PC-9 (cell line): ENCODE measurements at regions not wholly inside any gene's neighbourhood (a gene's known extent, or its start where the extent isn't known, plus 50 kb on each side); places are given as distances from the start of the nearest gene placed in this dataset.

Experiments
- EZH2 ChIP-seq: fragments of 200-600 bp; sonication (generic); IDR thresholded peaks from 2 replicates; pipeline ENCODE4 v1.8.0; 2017; ENCODE audit warnings: antibody characterized with exemption, low read depth
- TF ChIP-seq, protein P1 (sequence below): fragments of 200-600 bp; sonication (generic); conservative IDR thresholded peaks from 2 replicates; pipeline ENCODE4 v1.6.1; 2017; ENCODE audit warnings: mixed run types, antibody characterized with exemption, mild to moderate bottlenecking, moderate library complexity

- TF ChIP-seq, protein P1, sequence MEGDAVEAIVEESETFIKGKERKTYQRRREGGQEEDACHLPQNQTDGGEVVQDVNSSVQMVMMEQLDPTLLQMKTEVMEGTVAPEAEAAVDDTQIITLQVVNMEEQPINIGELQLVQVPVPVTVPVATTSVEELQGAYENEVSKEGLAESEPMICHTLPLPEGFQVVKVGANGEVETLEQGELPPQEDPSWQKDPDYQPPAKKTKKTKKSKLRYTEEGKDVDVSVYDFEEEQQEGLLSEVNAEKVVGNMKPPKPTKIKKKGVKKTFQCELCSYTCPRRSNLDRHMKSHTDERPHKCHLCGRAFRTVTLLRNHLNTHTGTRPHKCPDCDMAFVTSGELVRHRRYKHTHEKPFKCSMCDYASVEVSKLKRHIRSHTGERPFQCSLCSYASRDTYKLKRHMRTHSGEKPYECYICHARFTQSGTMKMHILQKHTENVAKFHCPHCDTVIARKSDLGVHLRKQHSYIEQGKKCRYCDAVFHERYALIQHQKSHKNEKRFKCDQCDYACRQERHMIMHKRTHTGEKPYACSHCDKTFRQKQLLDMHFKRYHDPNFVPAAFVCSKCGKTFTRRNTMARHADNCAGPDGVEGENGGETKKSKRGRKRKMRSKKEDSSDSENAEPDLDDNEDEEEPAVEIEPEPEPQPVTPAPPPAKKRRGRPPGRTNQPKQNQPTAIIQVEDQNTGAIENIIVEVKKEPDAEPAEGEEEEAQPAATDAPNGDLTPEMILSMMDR, result no peak
- no peak for TF ChIP-seq EZH2
These were observed 138.3 kb downstream of the PCDH10 start for GRCh38 chr4:133287396-133287795.
